ENCODE measurements at regions not wholly inside any gene's neighbourhood (a gene's known extent, or its start where the extent isn't known, plus 50 kb on each side); places are given as distances from the start of the nearest gene placed in this dataset.

GRCh38 chr18:39795350-39795749 is 2159.7 kb upstream of the PIK3C3 start (continued):
- TF ChIP-seq FOXA2 (IDR thresholded peaks at IDR 0.05) (no peak), ZBTB33 (IDR thresholded peaks at IDR 0.05) (no peak)

- Histone ChIP-seq H3K9ac (ENCODE audit: low read depth in 1 of 2, low read length in 2 of 2) (no peak overlapping the region), H3K27ac (ENCODE audit: low read depth in 1 of 2, low read length in 2 of 2) (no peak overlapping the region), H3K9me3 (ENCODE audit: control insufficient read depth in 4 of 4, low read length in 3 of 4) (no peaks in the 10 kb centered on the region), H3K27me3 (ENCODE audit: control insufficient read depth in 4 of 4, insufficient read depth in 4 of 4, low read length in 3 of 4) (no peaks in the 10 kb centered on the region), H3K36me3 (ENCODE audit: control insufficient read depth in 4 of 4, insufficient read depth in 3 of 4, low read depth in 1 of 4, low read length in 3 of 4) (no peaks in the 10 kb centered on the region), H3K4me3 (ENCODE audit: low read depth in 1 of 3, low read length in 3 of 3) (no peak overlapping the region), H3K4me1 (ENCODE audit: control insufficient read depth in 4 of 4, insufficient read depth in 4 of 4, low read length in 3 of 4) (no peaks in the 10 kb centered on the region)
- WGBS: 92% methylated on average over 5 of the region's 5 CpGs
- no peak for DNase-seq (ENCODE audit: low spot score)
- TF ChIP-seq ATF3 (IDR thresholded peaks at IDR 0.05) (no peak), CTCF (IDR thresholded peaks at IDR 0.05; ENCODE audit: low read depth, low read length, missing input control) (no peak), MAX (IDR thresholded peaks at IDR 0.05) (no peak), SP1 (IDR thresholded peaks at IDR 0.05) (no peak), FOXA2 (IDR thresholded peaks at IDR 0.05) (no peak), HNF4A (conservative IDR thresholded peaks at IDR 0.05) (no peak), JUND (IDR thresholded peaks at IDR 0.05) (no peak), REST (IDR thresholded peaks at IDR 0.05) (no peak), NR2F2 (IDR thresholded peaks at IDR 0.05) (no peak), RXRA (IDR thresholded peaks at IDR 0.05) (no peak), EGR1 (IDR thresholded peaks at IDR 0.05; ENCODE audit: low read depth in 2 of 2) (no peak), ZBTB33 (IDR thresholded peaks at IDR 0.05) (no peak), HNF4G (IDR thresholded peaks at IDR 0.05) (no peak), RAD21 (IDR thresholded peaks at IDR 0.05) (no peak), GABPA (IDR thresholded peaks at IDR 0.05 in 1 of 2, conservative IDR thresholded peaks at IDR 0.05 in 1 of 2) (no peak)
Measured at GRCh38 chr18:39793609-39794008, 2161.4 kb upstream of the PIK3C3 start.

All from liver (tissue), 8 donors.